Endometrium (tissue), 2 donors: ENCODE measurements at regions not wholly inside any gene's neighbourhood (a gene's known extent, or its start where the extent isn't known, plus 50 kb on each side); places are given as distances from the start of the nearest gene placed in this dataset.
"Not testable (repeated sequence)": the region's sequence is repeated elsewhere in the genome, so short reads cannot be mapped to it uniquely, and the experiment has no call there.

Source experiments
- FAIRE-seq: peaks from 2 replicates; lab custom pipeline; 2012; peaks lifted over from hg19 to GRCh38; lab: Jason Lieb, UNC
- donor health status: control.
- donor health status: control.

DNA sequence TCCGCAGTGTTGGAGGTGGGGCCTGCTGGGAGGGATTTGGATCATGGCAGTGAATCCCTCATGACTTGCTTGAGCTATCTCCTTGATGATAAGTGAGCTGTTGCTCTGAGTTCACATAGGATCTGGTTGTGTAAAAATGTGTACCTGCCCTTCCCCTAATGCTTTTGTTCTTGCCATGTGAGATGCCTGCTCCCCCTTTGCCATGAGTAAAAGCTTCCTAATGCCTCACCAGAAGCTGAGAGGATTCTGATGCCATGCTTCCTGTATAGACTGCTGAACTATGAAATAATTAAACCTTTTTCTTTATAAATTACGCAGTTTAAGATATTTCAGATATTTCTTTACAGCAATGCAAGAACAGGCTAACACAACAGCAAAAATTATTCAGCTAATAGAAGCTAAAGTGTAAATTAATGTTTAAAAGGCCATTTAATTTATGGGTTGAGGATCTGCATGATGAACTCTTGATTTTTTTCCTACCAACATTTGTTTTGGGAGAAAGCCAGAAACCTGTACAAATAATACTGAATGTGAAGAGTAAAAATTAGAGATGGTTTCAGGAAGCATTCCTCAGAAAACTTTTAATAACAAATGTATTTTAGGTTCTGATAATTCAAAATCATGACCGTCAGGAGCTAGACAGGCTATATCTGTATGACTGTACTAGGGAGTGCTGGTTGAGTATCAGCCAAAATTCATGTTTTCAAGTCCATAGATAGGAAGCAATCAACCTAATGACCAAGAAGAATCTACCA is 177.5 kb upstream of the GRIA4 start:
- no peak for FAIRE-seq

DNA sequence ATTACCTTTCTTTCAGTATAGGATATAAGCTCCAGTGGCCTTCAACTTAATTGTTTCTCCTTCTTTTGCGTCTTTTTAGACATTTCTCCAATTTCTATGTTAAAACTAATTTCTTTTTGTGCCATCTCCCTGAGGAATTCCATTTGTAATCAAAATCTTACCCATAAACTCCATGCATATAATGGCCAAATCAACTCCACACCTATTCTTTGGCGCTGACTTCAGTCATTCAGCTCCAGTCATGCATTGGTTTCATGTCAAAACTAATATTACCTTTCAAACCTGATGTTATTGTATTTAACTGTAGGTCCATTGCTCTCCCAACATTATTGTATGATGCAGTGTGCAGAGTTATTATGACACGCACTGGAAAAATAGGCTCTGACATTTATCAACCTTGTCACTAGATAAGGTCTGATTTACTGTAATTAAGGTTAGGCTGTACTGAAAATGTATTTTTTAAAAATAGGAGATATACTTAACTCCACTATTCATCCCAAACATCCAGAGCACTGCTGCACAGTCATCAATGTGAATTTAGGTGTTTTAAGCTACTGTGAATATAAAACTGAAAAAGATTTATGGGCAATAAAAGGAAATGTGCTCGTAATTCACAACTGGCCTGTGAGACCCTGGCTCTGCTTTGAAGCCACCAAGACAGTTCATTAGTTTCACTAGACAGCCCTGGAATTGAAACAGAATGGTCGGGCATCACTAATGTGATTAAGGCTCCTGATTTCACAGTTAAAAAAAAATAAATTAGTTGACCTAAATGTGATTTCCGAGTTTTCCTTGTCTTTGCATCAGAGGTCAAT is 180.6 kb upstream of the GRIA4 start:
- FAIRE-seq, result no peak

DNA sequence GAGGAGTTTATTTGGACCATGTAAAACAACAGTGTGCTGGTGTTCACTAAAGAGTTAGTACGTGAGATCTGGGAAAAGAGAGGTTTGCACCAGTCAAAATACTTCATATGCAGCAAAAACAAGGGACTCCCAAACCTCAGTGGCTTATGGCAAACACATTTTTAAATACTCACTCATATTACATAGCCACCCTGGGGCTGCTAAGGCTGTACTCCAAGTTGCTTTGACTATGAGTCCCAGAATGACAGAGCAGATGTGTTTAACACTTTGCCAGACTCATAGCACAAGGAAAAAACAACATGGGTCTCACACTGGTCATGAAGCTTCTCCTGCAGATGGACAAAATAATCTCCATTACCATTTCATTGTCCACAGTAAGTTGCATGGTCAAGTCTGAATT is 202.8 kb upstream of the GRIA4 start:
- FAIRE-seq, result no peak

DNA sequence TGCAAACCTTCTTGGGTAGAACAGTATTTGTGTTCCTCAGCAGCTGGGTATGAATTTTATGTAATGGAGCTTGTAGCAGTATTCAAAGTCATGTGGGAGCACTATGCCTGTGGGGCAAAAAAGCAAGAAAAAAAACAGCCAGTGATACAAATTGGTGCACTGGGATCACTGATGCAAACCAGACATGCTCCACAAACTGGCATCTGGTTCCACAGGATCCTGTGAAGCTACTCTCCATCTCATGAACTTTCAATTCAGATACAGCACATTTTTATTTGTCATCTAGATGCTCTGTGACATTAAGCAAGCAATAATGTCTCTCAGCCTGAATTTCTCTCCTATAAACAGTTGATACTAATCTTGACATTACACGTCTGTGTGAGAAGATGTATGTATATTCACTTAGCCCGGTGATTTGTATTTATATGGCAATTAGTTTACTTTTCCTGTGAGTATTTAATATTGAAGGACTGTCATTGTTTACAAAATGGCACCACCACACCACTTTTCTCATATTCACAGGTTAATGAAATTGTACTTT is 208.5 kb upstream of the GRIA4 start:
- no peak for FAIRE-seq

DNA sequence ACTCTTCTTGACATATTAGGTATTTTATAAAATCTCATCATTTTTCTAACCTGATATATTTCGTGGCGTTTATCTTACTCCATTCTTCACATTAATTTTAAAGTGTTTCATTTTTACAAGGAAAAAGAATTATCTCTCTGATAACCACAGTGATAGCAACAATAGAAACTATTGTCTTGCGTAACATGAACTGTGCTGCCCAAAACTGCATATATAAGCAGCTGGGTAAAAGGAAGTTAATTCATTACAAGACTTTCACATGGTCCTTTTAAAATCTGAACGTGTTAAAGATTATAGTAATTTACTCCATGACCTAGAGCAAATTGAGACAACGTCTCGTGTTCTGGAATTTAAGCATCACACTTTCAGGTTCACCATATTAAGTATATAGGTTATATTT is 210.4 kb upstream of the GRIA4 start:
- FAIRE-seq, result no peak

DNA sequence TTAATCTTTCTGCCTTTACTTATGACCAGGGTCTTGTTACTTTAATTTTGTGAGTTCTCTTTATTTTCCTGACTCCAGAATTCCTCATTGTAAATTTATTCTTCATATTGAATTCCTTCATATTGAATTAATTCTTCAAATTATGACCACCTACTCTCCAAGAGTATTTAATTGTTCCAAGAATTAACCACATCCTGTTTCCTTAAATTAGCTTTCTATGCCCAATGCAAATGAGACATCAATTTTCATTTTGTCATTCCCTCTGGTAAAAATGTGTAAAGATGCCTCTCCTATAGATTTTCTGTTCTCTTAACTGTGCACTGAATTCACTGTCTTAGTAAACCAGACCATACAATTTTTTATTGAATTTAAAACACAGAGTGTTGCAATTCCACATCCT is 211.2 kb upstream of the GRIA4 start:
- no peak for FAIRE-seq

DNA sequence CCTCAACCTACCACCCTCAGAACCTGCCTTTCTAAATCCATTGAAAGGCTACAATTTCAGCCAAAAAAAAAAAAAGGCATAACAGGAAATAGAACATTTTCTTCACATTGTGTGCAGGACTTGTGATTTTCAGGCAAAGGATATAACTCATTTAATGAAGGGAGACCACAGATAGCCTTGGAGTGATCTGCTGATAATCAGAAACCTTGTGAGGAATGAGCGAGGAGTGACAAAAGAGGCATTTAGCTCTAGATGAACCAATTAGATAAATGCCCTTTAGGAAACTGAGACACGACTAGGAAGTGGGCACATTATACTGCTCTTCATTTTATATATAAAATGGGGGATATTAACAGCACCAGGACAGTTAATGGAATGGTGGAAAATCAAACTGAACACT is 216.5 kb upstream of the GRIA4 start:
- FAIRE-seq, result no peak

DNA sequence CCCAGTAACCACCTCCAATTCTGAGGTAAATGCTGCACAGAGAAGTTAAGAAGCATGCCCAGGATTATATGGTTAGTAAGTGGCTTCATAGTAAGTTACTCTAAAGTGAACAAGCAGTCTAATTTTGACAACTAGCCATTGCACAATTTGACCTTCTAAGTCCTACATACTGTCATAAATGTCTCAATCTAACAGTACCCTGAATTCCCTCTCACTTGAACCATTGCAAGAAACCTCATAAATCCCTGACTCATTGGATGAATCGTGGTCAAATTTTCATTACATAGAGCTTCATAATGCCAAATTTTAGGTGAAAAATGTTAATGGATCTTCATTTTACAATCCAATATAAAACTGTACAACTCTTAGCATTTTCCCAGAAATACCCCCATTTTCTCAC is 217.3 kb upstream of the GRIA4 start:
- no peak for FAIRE-seq

DNA sequence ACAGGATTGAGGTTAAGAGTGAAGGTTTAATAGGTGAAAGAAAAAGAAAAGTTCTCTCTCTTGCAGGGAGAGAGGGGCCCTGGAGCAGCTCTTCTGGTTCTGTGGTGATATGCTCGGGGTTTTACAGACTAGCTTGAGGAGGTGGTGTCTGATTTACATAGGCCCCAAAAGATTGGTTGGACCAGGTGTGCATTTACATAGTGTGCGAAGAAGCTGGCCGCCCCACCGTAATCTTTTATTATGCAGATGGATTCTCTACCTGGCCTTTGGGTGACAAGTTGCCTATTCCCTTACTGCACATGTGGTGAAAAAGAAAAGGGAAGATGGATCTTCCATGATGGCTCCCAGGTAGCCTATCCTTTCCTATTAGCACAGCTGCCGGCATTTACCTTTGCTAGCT is 219.9 kb upstream of the GRIA4 start:
- no peak for FAIRE-seq

DNA sequence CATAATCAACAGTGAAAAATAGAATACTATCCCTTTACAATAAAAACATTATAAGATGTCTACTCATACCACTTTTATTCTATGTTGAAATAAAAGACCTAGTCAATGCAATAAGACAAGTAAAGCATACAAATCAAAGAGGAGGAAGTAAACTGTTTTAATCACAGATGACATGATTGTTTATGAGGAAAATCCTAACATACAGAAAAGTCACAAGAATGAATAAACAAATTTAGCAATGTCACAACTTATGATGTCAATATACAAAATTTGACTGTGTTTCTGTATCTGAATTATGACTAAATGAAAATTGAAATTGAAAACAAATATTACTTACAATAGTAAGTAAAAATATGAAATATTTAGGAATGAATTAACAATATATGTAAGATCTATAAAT is 221.9 kb upstream of the GRIA4 start:
- FAIRE-seq, result no peak

DNA sequence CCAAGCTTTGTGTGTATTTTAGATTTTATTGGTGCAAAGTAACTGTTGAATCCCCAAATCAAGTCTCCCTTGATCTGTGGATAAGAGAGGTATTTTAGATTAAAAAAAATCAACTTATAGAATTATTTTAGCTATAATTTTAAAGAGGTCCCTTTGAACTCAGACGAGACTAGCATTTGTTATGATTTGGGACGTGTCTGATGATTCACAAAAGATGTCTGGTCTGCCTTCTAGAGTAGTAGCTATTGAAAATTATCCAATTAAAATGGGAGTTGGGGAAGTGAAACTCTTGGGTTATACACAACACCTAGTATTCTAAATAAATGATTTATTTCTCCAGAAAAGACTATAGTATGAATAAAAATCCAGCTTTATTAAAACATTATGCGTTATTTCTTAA is 227.9 kb upstream of the GRIA4 start:
- no peak for FAIRE-seq

DNA sequence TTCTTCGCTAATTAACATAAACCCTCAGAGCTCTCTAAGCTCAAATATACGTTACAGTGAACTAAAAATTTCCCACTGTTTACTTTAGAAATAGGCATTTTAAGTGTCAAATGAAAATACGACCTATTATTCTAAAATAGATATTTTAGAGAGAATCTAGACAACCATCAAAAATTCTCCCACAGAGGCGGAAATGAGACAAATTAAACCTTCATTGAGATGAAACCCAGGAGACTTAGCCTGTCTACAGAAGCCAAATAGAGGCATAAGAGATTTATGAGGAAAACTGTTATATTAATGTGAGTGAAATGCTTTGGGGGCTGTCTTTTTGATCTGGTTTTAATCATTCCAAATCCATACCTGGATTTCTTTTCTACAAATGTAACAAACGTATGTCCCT is 232.0 kb upstream of the GRIA4 start:
- no peak for FAIRE-seq

DNA sequence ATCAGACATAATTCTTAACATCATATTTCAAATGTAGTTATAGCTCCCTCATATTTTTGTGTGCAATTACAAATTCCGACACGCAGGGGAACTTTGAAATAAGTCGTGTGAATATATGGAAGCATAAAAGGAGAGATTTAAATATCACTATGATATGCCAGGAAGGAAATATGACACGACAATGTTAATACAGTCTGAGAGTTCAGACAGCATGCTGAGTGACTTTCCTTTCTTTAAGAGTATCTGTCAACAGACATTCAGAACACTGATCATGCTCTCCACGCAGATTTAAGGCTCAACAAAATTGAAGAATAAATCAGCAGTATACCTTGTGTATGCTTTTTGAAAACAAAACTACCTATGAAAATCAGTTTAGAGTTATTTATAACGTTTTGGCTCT is 232.6 kb upstream of the CARD18 start:
- FAIRE-seq, result no peak

DNA sequence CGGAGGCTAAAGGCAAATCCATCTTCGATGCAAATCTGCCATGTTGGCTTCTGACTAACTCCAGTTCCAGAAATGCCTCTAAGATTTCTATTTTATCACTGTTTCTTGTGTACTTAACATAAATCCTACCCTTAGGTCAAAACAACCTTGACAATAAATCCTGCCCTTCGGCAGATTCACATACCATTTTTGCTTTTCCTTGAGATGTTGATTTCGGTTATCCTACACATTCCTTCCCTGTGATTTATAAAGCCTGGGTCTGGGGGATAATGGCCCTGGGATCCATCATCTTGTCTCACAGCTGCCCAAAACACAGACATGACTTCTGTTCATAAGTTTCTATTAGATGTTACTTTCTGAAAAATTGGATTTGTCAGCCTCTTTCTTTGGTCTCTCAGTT is 231.7 kb upstream of the CARD18 start:
- no peak for FAIRE-seq

DNA sequence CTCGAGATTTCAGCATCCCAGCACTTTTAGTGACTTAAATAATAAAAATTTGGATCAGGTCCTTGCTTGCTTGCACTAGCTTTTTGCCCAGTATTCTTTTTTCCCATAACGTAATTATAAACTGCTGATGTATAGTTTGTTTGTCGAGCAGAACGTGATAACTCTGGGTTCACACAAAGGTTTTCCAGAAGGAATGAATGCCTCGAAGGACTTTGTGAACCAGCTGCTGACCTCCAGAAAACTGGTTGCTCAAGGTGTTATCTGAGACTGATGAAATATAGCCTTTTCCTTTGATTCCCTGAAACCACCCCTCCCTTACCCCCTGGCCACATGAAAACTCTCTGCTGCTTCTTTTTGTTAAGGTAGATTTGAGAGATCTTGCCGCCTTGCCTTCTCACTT is 229.1 kb upstream of the CARD18 start:
- no peak for FAIRE-seq

DNA sequence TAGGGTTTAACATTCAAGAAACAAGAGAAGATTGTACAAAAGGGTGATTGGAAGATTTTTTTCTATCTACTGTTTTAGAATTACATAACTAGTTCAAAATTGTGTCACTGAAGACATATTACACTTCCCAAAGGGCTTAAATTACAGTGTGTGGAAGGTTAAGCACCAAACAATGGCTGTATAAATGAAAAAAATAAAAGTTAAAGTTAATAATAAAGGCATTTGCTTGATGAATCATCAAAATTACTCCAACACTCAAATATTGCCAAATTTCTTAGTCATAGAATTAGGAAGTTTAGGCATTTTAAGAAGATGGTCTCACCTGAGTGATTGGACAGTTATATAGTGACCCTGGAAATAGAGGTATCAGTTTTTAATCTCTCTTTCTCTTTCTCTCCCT is 227.6 kb upstream of the CARD18 start:
- no peak for FAIRE-seq

DNA sequence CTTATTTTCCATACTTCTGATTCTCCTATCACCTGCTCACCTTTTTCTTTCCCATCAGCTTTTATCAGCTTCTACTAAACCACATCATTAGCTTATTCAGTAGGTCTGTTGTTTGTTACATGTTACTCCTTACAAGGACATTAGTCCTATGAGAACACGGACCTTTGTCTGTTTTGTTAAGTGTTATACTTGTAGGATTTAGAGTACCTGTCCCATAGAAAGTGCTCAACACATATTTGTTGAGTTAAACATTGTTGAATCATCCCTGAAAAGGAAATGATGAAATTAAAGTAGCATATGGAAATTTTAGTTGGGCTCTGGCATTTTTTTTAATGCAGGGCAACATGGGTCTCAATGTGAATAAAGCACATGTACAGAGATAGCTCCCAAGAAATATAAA is 222.1 kb upstream of the CARD18 start:
- FAIRE-seq, result no peak

DNA sequence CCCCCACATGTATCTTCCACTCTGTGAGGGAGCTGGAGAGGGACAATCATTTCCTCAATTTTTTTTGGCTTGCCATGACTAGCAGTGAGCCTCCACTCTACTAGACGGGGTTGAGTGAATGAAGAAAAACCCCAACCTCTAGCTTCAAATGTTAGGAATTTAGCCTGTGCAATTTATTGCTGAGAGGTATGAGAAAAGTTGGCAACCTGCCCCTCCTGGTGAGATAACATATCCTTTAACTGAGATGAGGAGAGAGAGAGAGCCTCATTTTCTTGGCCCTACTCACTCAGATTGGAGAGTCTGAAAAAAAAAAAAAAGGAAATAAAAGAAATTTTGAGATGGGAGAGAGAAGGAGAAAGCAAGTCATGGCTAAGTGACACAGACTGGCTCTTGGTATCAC is 218.2 kb upstream of the CARD18 start:
- no peak for FAIRE-seq

DNA sequence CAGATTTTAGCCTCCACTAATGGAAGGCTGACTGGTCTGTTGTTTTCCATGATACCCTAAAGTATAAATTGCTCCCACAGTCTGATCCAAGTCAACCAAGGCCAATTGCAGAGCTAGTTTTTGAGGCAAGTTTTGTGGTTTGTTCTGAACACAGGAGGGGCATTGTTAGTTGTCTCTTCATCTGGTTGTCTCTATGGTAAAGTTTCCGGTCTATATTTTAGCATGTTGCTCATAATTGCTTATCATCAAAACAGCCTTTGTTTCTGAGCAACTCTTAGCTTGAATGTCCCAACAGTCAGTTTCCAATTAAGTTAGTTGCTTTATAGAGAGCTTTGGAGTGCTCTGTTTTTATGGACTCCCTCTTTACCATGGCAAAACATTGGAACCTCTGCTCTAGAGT is 217.6 kb upstream of the CARD18 start:
- FAIRE-seq, result no peak

DNA sequence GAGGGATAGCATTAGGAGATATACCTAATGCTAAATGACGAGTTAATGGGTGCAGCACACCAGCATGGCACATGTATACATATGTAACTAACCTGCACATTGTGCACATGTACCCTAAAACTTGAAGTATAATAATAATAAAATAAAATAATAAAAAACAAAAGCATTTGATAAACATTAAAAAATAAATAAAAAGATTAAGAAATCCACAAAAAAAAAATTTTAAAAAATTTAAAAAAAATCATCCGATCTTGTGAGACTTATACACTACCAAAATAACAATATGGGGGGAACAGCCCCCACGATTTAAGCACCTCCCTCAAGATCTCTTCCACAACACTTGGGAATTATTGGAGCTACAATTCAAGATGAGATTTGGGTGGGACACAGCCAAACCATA is 210.3 kb upstream of the CARD18 start:
- FAIRE-seq, result not testable (repeated sequence)

DNA sequence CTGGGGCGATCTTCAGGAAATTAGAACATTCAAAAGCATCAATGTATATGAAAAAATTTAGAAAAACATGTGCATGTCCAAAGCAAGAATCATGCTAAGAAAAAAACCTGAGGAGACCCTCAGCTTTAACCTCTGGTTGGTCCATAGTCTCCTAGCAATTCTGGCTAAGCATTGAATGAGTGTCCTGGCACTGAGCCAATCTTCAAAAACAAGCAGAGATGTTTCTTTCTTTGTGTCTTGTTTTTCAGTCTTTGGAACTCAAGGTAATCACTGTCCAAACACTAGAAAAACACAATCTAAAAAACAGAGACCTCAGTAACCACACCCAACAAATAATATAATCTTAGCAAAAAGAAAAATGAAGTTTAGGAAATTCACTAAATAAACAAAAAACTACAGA is 205.4 kb upstream of the CARD18 start:
- FAIRE-seq, result no peak

DNA sequence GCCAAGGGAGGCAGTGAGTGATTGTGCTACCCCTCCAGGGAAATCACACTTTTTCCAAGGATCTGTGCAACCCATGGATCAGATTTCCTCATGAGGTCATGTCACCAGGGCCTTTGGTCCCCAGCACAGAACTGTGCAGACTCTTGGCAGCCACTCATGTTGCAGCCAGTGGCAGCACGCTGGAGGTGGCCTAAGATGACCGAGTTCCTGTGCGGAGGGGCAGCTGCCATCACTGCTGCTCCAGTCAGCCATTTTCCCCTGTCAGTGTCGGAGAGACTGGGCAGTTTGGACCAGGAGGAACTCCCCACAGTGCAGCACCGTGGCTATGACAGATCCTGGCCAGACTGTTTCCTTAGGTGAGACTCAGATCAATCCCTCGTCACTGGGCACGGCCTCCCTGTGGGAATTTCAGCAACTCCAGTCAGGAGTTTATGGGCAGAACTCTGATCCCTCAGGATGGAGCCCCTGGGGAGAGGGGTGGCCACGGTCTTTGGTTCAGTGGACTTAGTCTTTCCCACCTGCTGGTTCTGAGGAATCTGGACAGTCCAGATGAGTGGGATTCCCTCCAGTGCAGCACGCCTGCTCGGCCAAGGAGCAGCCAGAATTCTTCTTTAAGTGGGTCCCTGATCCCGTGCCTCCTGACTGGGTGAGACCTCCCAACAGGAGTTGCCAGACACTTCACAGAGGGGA is 194.6 kb upstream of the CARD18 start:
- no peak for FAIRE-seq

DNA sequence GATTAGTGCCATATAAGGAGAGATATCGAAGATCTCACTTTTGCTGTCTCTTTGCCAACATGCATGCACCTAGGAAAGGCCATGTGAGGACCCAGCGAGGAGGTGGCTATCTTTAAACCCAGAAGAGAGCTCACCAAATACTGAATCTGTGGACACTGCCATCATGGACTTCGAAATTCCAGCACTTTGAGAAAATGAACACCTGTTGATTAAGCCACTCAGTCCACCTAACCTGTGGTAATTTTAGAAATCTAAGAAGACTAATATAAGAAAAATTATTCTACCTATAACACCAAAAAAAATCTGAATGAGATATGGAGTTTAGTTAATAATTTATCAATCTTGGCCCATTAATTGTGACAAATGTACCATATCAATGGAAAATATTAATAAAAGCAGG is 193.6 kb upstream of the CARD18 start:
- no peak for FAIRE-seq
